GM18520 (cell line): ENCODE measurements at regions not wholly inside any gene's neighbourhood (a gene's known extent, or its start where the extent isn't known, plus 50 kb on each side); places are given as distances from the start of the nearest gene placed in this dataset.
"Not testable (repeated sequence)": the region's sequence is repeated elsewhere in the genome, so short reads cannot be mapped to it uniquely, and the experiment has no call there.

ENCODE experiments used
- ATAC-seq: cut with Tn5 transposase; IDR thresholded peaks from one replicate; pipeline ENCODE4 v1.9.1; 2021; ENCODE audit not compliant: unreplicated experiment

DNA sequence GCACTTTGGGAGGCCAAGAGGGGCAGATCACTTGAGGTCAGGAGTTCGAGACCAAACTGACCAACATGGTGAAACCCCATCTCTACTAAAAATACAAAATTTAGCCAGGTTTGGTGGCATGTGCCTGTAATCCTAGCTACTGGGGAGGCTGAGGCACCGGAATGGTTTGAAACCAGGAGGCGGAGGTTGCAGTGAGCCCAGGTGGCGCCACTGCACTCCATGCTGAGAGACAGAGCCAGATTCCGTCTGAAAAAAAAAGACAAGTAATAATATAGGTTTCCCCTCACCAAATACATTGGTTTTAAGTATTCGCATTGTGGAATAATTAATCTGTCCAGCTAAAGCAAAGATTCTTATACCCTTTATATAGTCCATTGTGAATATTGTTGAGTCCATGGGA is 1544.6 kb downstream of the OLFM4 start:
- no peak for ATAC-seq

DNA sequence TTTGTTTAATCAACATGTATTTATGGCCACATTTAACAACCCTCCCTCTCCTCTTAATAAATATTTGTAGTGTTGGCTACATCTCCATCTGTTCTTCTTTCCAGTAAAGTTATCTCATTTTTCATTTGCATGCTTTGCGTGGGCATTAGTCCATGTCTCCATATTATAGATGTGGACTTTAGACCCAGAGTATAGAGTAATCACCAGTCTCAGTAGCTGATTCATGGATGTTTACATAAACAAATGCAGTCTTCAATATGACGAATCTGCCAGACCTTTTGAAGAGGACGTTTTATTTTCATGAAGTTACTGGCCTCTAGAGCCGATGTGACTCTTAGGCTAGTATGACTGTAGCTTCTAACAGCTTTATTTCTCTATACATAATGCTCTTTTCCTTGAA is 1546.2 kb downstream of the OLFM4 start:
- no peak for ATAC-seq

DNA sequence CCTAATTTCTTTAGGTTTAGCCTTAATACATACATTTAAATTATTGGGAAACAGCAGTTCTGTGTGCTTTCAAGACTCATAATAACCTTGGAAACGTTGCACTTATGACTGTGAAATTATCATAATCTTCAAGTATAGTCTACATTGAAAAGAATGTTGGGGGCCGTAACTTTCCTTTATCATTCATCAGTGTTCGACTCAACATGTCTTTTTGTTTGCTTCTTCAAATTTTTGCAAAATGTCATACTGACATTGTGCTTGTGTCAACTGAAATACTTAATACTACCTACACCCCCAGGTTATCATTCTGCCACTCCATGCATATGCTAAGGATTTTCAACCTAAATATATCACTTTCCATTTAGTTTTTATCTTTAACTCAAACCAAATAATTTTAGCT is 1562.9 kb downstream of the OLFM4 start:
- ATAC-seq: no peak

DNA sequence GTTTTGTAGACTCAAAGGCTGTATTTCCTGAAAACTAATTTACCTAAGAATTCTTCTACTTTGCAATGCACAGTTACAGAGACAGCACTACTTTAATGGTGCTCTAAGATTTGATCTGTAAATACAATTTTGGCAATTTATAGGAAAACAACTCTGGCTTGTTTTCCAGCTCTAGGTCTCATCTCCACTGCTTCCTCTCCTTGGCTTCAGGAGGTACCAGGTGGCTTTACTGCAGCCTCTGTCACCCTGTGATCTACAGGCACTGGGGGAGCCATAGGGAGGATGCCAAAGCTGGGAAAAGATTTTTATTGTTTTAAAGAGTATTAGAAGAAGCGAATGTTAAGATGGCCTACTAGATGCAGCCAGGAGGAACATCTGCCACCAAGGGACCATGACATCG is 1563.6 kb downstream of the OLFM4 start:
- ATAC-seq: no peak

DNA sequence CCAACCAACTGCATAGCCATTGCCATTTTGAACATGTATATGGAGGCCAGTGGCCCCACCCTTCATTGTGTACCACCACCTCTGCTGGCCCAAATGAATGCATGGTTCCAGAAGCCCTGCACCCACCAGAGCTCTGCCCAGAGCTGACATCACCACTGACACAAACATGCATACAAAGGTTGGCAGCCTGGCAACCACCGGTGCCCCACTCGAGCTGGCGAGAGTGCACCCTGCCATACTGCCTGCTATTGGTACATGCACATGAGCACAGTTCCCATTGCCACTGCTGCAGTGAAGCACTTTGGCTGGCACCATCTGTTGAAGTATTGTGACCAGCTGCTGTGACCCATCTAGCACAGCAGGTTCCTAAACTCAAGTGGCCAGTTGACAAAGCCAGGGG is 1564.9 kb downstream of the OLFM4 start:
- ATAC-seq: no peak

DNA sequence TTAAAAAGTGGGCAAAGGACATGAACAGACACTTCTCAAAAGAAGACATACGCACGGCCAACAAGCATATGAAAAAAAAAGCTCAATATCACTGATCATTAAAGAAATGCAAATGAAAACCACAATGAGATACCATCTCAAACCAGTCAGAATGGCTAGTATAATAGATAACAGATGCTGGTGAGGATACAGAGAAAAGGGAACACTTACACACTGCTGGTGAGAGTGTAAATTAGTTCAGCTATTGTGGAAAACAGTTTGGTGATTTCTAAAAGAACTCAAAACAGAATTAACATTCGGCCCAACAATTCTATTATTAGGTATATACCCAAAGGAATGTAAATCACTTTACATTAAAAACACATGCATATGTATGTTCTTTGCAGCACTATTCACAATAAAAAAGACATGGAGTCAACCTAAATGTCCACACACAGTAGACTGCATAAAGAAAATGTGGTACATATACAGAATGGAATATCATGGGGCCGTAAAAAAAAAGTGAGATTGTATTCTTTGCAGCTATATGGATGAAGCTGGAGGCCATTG is 1569.0 kb downstream of the OLFM4 start:
- ATAC-seq: no peak

DNA sequence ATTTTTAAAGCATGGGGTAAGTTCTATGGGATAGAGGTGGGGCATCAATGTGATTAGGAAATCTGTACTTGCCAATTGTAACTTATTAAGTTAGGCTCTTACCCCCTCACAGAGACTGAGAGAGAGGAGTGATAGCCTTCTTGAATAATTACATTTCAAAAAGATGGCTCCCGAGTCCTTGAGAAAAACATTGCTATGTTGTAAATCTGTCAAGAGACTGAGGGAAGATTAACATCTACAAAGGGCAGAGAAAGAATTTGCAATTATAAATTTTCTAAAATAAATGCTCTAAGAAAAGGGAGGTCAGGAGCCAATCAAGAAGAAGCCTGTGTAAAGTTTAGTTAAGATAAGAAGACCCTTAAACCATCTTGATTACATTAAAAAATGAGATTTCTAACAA is 1570.8 kb downstream of the OLFM4 start:
- ATAC-seq: no peak

DNA sequence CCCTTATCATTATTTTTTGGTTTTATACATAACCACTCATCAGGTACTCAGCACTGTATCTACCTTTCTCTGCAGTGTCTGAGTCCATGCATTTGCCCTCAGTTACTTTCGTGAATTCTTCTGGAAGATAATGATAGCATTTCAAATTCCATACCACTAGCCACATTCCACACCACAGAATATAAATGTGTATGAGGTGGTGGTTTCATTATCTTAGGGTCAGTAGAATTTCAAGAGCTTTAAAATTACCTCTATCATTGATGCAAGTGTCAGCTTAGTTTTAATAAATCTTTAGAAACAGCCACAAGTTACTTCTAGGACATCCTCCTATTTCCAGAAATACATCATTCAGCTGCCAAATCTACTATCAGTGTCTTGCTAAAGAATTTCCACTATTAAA is 1578.3 kb downstream of the OLFM4 start:
- ATAC-seq: no peak

DNA sequence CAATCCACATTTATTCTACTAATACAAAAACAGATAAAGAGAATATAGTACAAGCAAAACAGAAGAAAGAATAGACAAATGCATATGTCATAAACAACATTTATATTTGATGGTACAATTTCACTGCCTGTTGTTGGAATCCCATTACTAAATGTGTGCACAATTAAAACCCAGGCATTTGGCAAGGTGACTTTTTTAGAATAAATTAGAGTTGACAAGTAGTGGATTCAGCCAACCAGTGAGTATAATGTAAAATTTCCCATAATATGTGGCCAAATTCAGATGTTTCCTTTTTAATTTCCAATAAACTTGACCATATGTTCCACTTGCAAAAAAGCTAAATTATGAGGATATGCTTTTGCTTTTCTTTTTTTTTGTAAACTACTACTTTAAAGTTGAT is 1578.8 kb downstream of the OLFM4 start:
- no peak for ATAC-seq

DNA sequence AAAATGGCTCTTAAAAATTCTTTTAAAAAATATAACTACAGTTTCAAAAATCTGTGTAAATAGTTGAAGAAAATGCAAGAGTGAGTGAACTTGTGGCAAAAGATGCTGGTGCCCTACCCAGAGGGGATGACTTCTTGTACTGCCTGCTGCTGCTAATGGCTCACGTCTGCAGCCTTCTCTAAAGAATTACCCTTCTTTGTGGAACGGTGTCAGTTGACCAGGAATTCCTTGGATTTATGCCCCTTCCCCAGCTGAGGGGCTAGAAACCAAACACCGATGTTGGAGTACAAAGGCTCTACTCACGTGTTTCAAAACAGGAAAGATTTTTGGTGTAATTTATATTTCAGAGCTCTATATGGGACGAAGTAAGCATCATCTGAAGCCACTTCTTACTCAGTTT is 1582.8 kb downstream of the OLFM4 start:
- ATAC-seq: no peak

DNA sequence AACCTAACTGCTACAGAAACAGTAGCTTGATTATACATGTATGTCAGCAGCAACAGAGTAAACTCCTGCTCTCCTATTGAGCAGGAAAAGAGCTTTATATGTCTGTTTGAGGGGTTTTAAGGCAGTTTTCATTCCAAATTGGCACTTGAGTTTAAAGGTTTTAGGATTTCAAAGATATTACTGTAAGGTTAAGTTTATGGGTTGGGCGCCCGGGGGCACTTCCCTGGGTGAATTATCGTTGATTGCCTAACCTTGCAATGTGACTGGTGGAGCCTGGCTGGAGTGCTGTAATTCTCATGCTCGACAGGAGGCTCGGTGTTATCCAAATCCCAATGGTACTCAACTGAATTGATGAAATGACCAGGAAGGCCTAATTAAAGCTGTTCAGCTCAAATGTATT is 1586.1 kb downstream of the OLFM4 start:
- no peak for ATAC-seq

DNA sequence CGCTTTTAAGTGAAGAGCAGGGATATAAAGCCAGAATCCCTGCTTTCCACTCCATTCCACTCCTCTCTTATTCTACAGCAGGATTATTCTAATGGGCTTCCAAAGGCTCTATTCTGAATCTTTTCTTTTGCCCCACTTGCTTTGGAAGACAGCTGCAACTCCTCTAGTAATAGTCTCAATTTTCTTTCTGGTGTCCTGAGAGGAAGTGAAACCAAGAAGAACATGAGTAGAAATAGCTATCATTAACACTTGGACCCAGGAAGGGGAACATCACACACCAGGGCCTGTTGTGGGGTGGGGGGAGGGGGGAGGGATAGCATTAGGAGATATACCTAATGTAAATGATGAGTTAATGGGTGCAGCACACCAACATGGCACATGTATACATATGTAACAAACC is 1597.9 kb downstream of the OLFM4 start:
- ATAC-seq: not testable (repeated sequence)

DNA sequence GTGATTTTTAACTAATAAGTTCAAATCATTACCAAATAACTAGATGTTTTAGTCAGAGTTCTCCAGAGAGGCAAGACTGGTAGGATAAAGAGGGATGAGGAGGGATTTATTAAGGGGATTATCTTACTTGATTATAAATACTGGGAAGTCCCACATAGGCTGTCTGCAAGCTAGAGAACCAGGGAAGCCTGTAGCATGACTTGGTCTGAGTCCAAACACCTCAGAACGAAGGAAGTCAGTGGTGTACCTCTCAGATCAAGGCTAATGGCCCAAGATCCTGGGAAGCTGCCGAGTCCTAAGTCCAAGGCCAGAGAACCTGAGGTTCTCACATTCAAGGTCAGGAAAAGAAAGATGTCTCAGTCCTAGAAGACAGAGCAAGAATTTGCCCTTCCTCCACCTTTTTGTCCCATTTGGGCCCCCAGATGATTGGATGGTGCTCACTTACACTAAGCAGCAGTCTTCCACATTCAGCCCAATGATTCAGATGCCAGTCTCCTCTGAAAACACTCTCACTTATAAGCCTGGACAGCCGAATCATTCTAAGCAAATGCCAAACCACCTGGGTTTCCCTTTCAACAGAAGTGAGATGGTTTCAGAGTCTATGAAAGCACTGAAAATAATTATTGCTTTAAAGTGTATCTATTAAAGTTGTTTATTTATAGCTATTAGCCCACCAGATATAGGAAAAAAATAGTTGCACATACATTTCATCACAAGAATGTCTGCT is 1599.2 kb downstream of the OLFM4 start:
- no peak for ATAC-seq

DNA sequence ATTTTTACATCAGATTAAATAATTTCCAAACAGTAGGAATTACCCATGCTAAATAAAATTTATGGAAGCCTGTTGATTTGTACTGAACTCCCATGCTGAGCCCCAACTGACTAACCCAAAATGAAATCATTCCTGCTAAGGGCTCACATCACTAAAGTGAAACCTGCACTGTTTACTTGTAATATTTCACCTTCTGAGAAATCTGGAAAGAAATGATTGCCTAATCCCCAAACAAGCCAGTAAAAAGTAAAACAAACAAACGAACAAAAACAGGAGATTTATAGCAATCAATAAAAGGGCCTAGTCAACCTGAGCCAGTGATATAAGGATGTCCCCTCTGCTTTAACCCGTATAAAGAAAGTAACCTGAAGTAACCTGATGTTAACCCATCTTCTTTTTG is 1599.8 kb downstream of the OLFM4 start:
- ATAC-seq: no peak

DNA sequence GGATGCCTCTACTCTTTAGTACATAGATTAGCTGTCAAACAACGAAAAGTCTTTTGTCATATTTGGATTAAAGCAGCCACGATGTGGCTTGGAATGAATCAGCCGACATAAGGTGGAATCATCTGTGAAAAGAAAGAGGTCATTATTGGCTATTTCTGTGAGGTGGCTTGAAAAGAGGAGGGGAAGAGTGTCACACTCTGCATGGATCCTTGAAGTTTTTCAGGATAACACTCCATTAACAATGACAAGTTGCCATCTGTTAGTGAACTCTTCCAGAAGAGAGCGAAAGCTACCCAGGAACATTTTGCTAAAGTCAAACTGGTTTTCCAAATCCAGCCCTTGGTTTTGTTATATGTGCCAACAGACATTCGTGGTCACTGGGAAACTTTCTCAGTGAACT is 1604.8 kb downstream of the OLFM4 start:
- ATAC-seq: no peak

DNA sequence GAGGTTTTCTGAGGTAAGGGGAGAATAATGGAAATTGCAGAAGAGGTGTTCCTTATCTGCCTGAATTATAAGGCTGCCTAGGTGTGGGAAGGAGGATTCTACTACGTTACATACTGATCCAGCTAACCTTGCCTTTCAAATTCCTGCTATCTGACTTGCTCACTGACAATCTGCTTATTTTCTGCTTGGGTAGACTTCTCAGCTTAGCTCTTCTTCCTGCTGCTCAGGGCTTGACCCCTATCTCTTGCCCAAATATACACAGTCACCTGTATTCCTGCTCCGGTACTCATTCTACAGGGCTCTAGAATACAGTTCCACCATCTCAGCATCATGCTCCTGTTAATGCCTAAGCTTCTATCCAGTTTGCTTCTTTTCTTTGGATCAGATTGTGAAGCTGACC is 1607.6 kb downstream of the OLFM4 start:
- no peak for ATAC-seq

DNA sequence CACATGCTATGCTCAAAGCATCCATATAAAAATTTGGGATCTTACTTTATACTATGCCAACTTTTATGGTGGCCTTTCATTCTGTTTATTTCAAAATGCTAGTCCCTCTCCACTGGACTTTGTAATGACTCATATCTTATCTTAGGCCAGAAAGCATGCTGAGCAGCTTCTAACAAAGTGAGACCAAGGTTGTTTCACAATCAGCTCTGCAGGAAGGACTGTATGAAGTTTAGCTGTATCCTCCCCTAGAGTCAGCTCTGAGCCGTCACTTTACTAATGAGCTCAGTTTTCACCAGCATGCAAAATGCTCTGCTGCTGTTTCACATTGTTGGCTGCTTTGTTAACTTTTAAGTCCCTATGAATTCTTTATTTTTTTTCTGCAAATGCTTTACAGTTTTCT is 1608.8 kb downstream of the OLFM4 start:
- ATAC-seq: no peak

DNA sequence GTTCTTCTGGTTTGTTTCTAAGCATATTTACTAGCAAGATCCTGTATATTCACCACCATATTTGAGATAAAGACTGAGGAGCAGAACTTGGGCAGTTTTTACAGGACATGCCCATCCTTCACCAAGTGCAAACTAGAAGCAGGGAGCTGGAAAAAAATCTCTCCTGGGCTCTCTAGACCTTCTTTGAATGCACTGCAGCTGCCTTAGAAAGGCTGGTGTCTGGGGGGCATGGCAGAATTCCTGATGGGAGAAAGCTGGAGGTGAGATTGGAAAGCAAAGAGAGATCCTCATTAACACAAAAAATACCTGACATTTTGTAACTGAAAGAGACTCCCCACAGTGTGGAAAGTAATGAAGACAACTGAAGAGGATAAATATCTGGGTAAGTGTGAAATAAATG is 1612.1 kb downstream of the OLFM4 start:
- ATAC-seq: no peak

DNA sequence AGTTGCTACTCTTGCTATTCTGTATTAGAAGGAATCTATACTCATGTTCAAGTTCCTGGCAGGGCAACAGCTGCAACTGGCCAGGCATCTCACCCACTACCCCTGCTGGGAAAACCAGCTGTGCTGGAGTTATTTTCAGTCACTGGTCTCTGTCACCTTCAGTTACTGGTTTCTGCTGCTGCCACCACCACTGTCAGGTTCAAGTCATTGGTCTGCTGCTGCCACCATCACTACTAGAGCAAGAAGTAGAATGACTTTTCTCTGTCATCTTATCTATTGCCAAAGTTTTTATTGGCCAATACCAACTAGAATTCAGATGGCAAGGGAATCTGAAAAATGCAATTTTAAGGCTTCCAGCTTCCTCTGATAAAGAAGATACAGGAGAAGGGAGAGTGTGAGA is 1615.2 kb downstream of the OLFM4 start:
- no peak for ATAC-seq

DNA sequence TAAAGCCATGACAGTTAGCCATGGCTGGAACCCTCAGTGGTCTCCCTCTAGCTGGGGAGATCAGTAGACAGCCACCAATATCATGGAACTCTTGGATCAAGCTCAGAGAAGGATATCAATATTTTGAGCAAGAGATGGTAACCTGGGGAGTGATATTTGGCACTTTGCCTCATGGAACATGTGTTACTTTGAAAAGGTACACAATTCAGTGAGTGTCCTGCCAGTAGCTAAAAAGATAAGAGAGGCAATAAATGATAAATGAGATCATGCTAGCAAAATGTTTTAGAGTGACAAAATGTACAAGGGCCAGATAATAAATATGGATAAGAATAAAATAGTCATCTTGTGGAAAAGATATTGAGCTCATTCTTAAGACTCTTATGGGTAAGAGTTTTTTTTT is 1618.7 kb downstream of the OLFM4 start:
- ATAC-seq: no peak

DNA sequence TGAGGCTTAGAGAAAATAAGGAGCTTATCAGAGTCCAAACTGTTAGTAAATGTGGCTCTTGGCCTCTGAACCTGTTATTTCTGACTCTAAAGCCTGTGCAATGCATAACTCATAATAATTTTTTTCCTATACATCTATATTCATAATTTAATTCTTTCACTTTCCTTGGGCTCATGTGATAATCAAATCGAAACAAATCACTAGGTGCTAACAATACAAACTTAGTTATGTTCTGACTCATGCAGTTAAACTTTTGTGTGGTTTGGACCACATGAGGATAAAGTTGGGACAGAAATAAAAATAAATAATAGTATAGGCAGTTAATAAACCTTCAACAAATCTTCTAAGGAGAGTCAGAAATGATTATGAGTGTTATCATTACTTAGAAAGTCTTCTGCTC is 1629.0 kb downstream of the OLFM4 start:
- no peak for ATAC-seq

DNA sequence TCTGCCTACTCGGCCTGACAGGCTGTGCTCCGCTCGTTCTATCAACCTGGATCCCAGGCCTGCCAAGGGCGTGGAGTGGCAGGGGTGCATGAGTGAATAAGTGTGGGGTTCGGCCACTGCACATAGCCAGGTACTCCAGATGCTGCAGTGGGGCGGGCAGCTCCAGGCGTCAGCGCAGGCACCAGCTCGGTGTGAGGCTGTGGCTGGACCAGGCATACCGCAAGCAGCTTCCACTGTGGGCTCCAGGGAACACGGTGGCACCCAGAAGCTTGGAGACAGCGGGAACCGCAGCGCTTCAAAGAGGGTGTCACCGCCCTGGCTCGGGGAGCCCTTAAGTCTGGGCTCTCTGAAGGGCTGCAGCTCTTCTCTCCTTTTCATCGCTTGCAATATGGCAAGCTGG is 1630.2 kb downstream of the OLFM4 start:
- no peak for ATAC-seq

DNA sequence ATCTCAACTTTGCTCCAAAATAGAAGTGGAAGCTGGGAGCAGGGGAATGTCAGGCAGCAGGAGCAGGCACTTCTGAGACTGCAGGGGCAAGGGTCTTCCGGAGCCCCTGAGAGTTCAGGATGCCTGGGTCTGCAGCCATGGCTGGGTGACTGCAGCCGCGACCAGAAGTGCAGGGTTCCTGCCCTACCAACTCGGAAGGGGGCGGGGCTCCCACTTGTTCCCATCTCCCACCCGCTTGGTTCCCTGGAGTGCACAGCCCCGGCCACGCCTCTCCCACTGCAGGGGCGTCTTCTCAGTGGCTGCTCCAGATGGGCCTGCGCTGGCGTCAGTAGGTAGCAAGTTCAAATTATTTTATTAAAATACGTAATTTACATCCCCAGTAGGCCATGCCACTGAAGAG is 1631.7 kb downstream of the OLFM4 start:
- no peak for ATAC-seq
